Cerebellar nuclear complex (tissue), 1 donor: ENCODE measurements at regions not wholly inside any gene's neighbourhood (a gene's known extent, or its start where the extent isn't known, plus 50 kb on each side); places are given as distances from the start of the nearest gene placed in this dataset.

Source experiments
- DNase-seq, 2 experiments: peaks; one replicate each; lab custom pipeline; 2025; lab: John Stamatoyannopoulos, UW

DNA sequence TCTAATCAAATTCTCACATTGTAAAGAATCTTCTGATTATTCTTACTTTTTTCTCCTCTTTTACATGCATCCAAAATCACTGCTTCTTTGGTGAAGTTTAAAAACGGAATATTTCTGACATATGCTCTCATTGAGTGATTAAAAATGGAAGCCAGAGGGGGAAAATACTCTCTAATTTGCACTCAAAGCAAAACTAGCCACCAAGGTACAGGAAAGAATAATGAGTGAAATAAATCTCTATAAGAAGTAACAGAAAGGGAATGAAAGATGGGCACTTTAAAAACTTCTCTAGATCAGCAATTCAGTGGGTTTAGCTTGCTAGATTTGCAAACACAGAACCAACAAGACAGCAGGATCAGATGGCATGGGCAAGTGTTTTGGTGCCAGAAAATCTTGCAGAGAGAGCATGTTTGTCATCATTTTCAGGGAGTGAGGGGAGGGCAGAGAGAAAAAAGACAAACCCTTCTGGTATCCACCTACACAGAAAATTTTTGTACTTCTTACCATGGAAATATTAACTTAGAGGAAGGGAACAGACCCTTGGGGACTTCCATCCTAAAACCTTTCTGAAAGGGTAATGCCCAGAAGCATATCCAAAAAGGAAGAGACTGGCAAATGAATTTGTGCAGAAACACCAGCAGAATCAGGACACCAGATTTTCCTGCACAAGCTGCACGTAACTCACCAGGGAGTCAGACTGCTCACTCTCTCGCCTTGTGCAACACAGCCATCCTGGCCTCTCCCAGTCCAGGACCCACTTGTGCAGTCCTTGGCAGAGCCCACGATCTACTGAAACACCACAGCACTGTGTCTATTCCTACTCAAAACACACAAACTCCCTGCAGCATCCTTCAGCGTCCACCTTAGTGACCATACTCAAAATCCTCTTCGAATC lies 270.2 kb upstream of the PRDM1 start:
- DNase-seq: peak; percentile 67 to 92

DNA sequence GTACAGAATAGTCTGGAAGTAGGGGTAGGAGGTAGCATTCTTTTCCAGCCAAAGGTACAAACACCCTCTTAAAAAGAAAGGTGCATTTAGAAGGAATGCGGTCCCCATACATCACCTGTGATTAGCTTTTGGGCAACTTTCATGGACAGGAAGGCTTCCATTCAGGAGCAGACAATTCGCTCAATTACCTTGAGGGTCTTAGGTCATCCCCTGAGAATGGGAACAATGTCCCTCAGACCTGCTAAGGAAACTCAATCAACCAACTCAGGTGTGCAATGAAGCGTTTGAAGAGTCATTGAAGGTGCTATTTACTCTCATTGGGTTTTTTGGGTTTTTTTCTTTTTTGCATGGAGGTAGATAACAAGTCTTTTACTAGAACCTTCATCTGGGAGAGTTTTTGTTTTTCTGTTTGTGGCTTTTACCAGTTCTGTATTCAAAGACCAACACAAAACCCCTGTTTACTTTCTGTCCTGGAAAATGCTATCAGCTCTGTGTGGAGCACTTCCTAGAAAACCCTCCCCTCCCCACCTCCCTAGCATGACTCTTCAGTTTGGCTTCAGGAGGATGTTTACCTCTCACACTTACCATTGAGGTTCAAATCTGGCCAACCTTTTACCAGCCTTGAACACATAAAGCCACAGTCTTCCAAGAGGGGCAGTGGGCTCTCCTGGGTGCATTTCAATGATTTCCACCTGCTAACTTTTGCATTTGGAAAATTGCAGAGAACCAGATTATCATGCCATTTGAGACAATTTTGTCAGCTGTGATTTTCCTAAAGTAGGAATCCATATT lies 271.2 kb upstream of the PRDM1 start:
- no peak for DNase-seq

GRCh38 chr6:105810922-105811482 lies 275.1 kb upstream of the PRDM1 start:
- no peak for DNase-seq

DNA sequence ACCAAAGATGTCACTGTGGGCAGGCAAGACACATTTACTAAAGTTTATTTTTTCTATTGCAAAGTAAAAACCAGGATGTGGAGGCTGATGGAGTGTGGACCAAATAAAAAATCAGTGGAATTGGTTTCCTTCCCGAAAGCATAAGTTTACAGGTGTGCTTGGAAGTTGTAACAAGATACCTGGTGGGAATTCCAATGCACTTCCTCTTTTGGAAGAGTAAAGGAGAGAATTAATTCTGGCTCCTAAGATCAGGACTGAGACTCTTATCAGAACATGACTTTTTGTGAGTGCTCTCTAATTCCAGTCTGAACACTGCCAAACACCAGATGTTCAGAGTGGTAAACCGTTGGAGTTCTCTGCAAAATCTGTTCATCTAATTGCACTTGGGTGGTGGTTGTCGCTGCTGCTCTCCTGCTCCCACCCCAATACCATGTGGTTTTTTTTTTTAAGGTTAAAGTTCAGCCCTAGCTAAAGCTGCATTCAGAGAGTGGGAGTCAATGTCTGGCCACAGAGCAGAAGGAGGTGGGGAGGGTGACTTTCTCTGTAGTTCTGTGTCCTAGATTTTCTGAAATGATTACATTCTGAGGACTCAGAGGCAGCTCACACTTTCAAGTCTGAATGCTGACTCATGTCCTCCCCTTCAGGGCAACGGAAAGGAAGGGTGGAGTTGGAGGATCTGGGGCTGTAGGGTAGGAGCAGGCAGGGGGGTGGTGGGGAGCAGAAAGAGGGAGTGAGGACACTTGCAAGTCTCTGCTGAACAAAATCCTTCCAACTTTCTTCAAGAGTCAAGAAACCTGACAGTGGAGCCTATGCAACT lies 275.8 kb upstream of the PRDM1 start:
- no peak for DNase-seq

- no peak for DNase-seq
Observed at GRCh38 chr6:105808571-105808970, 277.6 kb upstream of the PRDM1 start.

- DNase-seq: no peak
Observed at GRCh38 chr6:105807905-105808304, 278.2 kb upstream of the PRDM1 start.

GRCh38 chr6:105806486-105806920 lies 279.6 kb upstream of the PRDM1 start:
- DNase-seq: no peak

- no peak for DNase-seq
Observed at GRCh38 chr6:105805501-105806023, 280.6 kb upstream of the PRDM1 start.

DNA sequence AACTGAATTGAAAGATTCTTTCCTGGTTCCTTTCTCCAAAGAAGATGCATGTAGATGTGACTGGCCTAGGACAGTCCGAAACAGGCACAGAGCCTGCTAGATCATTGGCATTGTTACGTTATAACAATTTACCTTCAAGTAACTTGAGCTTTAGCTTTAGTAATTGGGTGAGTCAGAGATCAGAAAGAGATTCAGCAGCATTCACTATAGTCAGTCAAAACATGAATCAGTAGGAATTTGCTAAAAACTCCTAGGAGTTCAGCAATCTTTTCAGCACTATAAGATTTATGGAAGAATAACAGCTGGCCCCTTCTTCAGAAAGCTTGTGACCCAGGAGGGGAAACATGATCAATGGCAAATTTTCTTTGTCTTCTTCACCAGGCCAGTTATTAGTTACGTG lies 281.7 kb upstream of the PRDM1 start:
- DNase-seq: no peak

GRCh38 chr6:105804000-105804399 lies 282.1 kb upstream of the PRDM1 start:
- no peak for DNase-seq

GRCh38 chr6:105803442-105803841 lies 282.7 kb upstream of the PRDM1 start:
- no peak for DNase-seq

GRCh38 chr6:105802703-105803102 lies 283.4 kb upstream of the PRDM1 start:
- DNase-seq: no peak

GRCh38 chr6:105800871-105801270 lies 285.3 kb upstream of the PRDM1 start:
- DNase-seq: no peak

DNA sequence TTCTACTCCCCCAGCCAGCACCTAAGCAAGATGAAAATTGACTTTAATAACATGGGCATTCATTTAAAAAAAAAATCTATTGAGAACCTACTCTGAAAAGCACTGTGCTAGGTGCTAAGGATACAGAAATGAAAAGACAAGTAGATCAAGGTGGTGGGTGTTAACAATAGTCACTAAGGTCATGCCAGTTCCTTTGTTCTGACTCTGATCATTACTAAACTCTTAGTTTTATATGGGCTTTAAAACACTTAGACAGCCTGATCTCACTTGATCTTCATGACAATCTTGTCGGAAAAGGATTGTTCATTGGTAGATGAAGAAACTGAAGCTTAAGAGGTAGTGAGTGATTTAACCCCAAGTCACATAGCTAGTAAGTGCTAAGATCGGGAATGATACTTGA lies 285.7 kb upstream of the PRDM1 start:
- no peak for DNase-seq

GRCh38 chr6:105799056-105799455 lies 287.1 kb upstream of the PRDM1 start:
- peak in 1 of 2 experiments; percentile 48 for DNase-seq

DNA sequence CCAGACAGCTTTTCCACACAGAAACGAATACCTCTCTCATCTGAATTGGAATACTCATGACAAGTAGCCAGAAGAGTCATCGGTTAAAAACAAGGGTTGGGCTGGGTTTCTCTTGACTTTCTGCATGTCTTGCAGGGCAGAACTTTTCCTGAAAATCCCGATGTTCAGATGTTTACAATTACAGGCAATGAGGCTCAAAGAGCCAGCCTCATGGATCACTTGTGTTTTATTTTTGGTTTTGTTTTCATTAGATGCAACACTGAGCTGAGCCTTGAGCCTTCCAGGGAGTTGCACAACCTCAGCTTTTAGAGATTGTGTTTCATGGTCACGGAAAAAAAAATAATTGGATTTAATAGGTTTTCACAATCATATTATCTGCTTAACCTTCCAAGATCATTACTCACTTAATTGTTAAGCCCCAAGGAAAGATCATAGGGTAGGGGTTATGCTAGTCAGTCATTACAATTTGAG lies 288.1 kb upstream of the PRDM1 start:
- DNase-seq: no peak

DNA sequence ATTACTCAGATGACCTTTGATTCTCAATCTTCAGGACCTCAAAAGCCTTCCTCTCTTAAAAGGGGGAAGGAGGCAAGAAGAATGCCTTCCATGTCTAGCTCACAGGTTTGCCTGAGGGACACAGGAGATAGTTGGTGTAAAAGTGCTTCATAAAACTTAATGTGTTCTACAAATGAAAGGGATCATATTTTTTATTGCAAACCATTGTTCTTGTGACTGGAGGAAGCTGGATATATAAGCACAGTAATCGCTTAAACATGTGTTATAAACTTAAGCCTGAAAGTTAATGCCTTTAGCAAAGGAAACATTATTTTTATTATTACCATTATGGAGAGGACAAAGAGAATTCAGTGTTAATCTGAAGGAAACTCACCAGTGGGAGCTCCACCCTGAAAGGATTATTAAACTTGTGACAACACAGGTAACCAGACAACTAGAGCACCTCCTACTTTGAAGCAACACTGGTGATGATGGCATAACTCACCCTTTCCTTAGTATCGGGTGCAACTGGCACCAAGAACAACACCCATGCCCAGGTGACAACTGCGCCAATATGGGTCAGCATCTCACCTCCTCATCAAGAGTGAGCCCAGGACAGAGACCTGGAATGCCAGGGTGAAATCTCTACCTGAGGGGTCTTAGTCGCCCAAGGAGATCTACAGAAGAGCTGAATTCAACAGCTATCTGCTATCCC lies 288.7 kb upstream of the PRDM1 start:
- no peak for DNase-seq

DNA sequence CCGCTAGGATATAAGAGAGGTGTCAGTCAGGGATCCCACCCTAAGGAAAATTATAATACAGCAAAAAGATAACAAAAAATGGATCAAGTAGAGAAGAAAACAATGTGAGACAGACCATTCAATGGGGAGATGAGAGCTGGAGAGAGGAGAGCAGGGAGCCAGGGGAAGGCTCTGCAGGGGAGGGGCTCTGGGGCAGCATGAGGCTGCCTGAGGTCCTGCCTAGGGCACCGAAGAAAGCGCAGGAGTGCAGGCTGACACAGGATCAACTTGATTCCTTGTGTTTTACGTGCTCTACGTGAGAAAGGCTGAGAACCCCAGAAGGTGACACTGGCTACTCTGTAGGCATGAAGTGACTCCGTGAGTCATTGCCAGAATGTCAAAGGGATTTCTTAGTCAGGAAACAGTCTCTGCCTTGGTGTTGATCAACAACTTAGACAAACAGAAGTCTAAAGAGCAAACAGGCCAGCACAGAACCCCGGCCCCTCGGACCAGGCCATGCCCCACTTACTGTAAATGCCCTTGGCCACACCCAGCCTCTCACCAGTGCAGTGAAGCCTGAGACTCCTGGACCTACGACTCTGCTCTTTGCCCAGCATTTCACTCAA lies 290.1 kb upstream of the PRDM1 start:
- no peak for DNase-seq

GRCh38 chr6:105795366-105795765 lies 290.8 kb upstream of the PRDM1 start:
- DNase-seq: no peak

DNA sequence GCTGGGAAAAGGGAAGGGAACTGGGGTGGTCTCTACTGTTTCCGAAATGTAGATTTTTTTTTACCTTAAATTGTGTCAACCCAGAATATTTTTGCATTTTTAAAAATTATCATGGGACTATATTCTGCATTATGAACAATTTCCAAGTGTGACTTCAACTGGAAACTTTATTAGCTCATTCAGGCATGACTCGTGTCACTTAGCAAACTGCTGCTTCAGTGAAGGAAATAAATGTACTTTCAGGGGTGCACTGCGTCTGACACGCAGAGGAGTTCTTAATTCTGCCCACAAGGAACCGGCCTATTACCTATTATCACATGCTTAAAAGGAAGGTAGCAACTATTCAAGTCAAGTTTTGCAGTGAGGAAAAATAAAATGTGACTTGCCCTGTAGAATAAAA lies 291.3 kb upstream of the PRDM1 start:
- no peak for DNase-seq
